ENCODE measurements at regions not wholly inside any gene's neighbourhood (a gene's known extent, or its start where the extent isn't known, plus 50 kb on each side); places are given as distances from the start of the nearest gene placed in this dataset. TPM values are rescaled to one million over a fixed set of nuclear protein-coding genes. Genes with fewer than 3 reads are reported as not detected.
"Not testable (repeated sequence)": the region's sequence is repeated elsewhere in the genome, so short reads cannot be mapped to it uniquely, and the experiment has no call there.

- H3K27ac ChIP-seq (ENCODE audit: control insufficient read depth, insufficient read depth); H3K36me3 ChIP-seq (ENCODE audit: control insufficient read depth in 2 of 2, insufficient read depth in 2 of 2, low read length in 1 of 2); H3K4me1 ChIP-seq (ENCODE audit: control insufficient read depth, insufficient read depth, low read length); H3K4me3 ChIP-seq; H3K9me3 ChIP-seq (replicated peaks; ENCODE audit: control insufficient read depth, insufficient read depth, low read length); H3K79me2 ChIP-seq (ENCODE audit: control insufficient read depth, insufficient read depth, low read length); H3K4me2 ChIP-seq (ENCODE audit: control insufficient read depth, insufficient read depth); SMC1A ChIA-PET (ENCODE audit: uncharacterized antibody, unreplicated experiment); H4K20me1 ChIP-seq (ENCODE audit: control insufficient read depth, insufficient read depth); DNase-seq (ENCODE audit: low read depth, low spot score); FAIRE-seq; intact Hi-C loops (cut with micrococcal nuclease; ENCODE audit: unreplicated experiment); CTCF ChIA-PET; in situ Hi-C loops (cut with MboI); RAD21 ChIA-PET (ENCODE audit: unreplicated experiment); BruUV-seq (replicated peaks); H3K27me3 ChIP-seq (replicated peaks in 1 of 2; ENCODE audit: control insufficient read depth in 2 of 2, insufficient read depth in 2 of 2, low read length in 1 of 2); POLR2A ChIA-PET; H3K9ac ChIP-seq (ENCODE audit: control insufficient read depth, insufficient read depth, low read length); H2AFZ ChIP-seq (ENCODE audit: control insufficient read depth, low read depth, low read length); ATAC-seq: not testable (repeated sequence)
- peak; percentile 89; the same call in 1 of the 2 replicates for TF ChIP-seq CBX5 (IDR thresholded peaks at IDR 0.05; ENCODE audit: low read depth)
Observed at GRCh38 chr4:150026987-150027386, 51.3 kb upstream of the DCLK2 start.

Small RNA genes in the stretch of these regions (small RNA-seq; reads per million reads assigned to genes)
- gene RNA5SP167, result not detected
- not detected for gene RNU6-1230P

Measured in GM12878 (cell line).